ENCODE measurements at regions not wholly inside any gene's neighbourhood (a gene's known extent, or its start where the extent isn't known, plus 50 kb on each side); places are given as distances from the start of the nearest gene placed in this dataset.

DNA sequence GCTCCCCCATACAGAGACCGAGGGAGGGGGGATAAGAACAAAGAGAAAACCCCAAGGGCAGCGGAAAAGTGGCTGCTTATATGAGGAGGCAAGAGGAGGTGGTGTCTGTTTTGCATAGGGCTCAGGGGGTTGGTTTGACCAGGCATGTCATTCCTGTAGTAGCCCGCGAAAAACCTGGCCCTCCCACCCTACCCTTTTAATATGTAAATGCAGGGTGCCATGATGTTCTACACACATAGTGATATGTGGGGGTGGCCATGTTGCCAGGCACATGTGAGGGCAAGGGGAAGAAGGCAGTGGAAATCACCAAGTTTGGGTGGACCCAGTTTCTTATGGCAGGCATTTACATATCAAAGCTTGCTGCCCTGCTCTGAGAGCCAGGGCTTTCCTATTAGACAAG lies 203.5 kb upstream of the UBL3 start:
- Histone ChIP-seq H2AFZ (ENCODE audit: low read length) (no peak overlapping the region), H3K9me2 (ENCODE audit: insufficient read depth, low read length) (no peaks in the 10 kb centered on the region), H3K79me2 (ENCODE audit: insufficient read depth, low read depth, low read length) (no peaks in the 10 kb centered on the region), H3K36me3 (ENCODE audit: insufficient read depth, low read length) (no peaks in the 10 kb centered on the region), H3K9me3 (ENCODE audit: low read length) (peaks cover 13% of the 10 kb centered on the region; the same call in 1 of the 2 replicates), H3K4me3 (ENCODE audit: low read depth, low read length, poor library complexity, severe bottlenecking) (no peak overlapping the region), H3K4me1 (ENCODE audit: insufficient read depth, low read length, poor library complexity, severe bottlenecking) (no peaks in the 10 kb centered on the region), H3K27ac (ENCODE audit: low read depth, low read length, poor library complexity, severe bottlenecking) (no peak overlapping the region), H3K4me2 (ENCODE audit: low read length) (no peak overlapping the region), H4K20me1 (ENCODE audit: insufficient read depth, low read length) (no peaks in the 10 kb centered on the region)
- intact Hi-C loops (cut with micrococcal nuclease; ENCODE audit: unreplicated experiment) = no loop called here
- TF ChIP-seq, protein P1, sequence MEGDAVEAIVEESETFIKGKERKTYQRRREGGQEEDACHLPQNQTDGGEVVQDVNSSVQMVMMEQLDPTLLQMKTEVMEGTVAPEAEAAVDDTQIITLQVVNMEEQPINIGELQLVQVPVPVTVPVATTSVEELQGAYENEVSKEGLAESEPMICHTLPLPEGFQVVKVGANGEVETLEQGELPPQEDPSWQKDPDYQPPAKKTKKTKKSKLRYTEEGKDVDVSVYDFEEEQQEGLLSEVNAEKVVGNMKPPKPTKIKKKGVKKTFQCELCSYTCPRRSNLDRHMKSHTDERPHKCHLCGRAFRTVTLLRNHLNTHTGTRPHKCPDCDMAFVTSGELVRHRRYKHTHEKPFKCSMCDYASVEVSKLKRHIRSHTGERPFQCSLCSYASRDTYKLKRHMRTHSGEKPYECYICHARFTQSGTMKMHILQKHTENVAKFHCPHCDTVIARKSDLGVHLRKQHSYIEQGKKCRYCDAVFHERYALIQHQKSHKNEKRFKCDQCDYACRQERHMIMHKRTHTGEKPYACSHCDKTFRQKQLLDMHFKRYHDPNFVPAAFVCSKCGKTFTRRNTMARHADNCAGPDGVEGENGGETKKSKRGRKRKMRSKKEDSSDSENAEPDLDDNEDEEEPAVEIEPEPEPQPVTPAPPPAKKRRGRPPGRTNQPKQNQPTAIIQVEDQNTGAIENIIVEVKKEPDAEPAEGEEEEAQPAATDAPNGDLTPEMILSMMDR (conservative IDR thresholded peaks at IDR 0.05; ENCODE audit: low read length) = no peak
- CTCF ChIA-PET (ENCODE audit: unreplicated experiment) = no interaction called here
- no TSS peak for BruUV-seq (replicated peaks)
- no peak for DNase-seq (ENCODE audit: low spot score)
- POLR2A ChIA-PET = interaction anchor here (0.6 kb wide), 1 partner anchor 855 kb away, joined by 3 read pairs; no protein-coding TSS in a partner anchor

DNA sequence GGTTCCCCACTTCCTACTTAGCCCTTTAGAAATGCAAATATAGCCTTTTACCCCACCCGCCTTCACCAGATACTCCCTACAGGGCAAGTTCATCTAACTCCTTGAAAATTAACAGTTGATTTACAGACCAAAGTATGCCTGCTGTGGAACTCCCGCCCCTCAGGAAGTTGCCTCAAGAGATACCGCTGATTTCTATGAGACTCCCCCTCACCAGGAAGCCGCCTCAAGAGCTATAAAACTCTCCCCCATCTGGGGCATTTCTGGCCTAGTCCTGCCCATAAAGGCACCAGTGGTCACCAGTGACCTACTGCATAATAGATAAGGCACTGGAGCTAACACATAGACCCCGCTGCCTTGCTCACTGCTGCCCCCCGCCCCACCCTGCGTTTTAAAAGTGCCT lies 201.7 kb upstream of the UBL3 start:
- no peaks in the 10 kb centered on the region for H3K79me2 ChIP-seq (ENCODE audit: insufficient read depth, low read depth, low read length)
- TF ChIP-seq, protein P1 (conservative IDR thresholded peaks at IDR 0.05; ENCODE audit: low read length) = 0 out of 2 replicates have a peak, but pooled peaks have one; percentile 24
- TF ChIP-seq EZH2phosphoT487 (IDR thresholded peaks at IDR 0.05; ENCODE audit: borderline replicate concordance, low read depth, low read length) = no peak
- no peak overlapping the region for H2AFZ ChIP-seq (ENCODE audit: low read length)
- H3K4me1 ChIP-seq (ENCODE audit: insufficient read depth, low read length, poor library complexity, severe bottlenecking) = no peaks in the 10 kb centered on the region
- no peaks in the 10 kb centered on the region for H3K9me3 ChIP-seq (ENCODE audit: low read length)
- no peak overlapping the region for H3K27ac ChIP-seq (ENCODE audit: low read depth, low read length, poor library complexity, severe bottlenecking)
- H4K20me1 ChIP-seq (ENCODE audit: insufficient read depth, low read length) = no peaks in the 10 kb centered on the region
- no TSS peak for BruUV-seq (replicated peaks)
- no peak overlapping the region for H3K4me3 ChIP-seq (ENCODE audit: low read depth, low read length, poor library complexity, severe bottlenecking)
- DNase-seq (ENCODE audit: low spot score) = no peak
- H3K4me2 ChIP-seq (ENCODE audit: low read length) = no peak overlapping the region
- ChIA-PET POLR2A (no interaction called here), CTCF (ENCODE audit: unreplicated experiment) (no interaction called here)
- intact Hi-C loops (cut with micrococcal nuclease; ENCODE audit: unreplicated experiment) = no loop called here
- H3K36me3 ChIP-seq (ENCODE audit: insufficient read depth, low read length) = no peaks in the 10 kb centered on the region
- H3K9me2 ChIP-seq (ENCODE audit: insufficient read depth, low read length) = no peaks in the 10 kb centered on the region

DNA sequence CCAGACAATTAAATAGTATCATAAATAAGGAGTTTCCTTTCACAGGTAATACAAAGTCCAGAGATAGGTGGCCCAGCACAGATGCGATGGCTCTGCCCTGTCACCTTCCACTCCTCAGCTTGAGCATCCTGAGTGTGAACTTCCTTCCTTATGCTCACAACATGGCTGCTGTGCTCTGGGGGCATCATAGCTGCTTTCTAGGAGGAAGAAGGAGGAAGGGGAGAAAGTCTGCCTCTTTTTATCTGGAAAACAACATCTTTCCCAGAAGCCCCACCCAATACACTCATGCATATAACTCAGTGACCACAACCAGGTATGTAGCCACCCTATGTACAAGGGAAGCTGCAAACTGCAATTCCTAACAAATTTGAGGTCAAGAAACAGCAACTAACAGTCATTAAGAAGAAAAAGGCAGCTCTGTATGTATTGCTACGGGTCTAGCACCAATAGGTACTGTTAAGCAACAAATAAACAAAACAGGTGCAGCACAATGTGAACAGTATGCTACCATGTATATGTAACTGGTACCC lies 201.2 kb upstream of the UBL3 start:
- intact Hi-C loops (cut with micrococcal nuclease; ENCODE audit: unreplicated experiment) = no loop called here
- TF ChIP-seq EZH2phosphoT487 (IDR thresholded peaks at IDR 0.05; ENCODE audit: borderline replicate concordance, low read depth, low read length) = no peak
- TF ChIP-seq, protein P1 (conservative IDR thresholded peaks at IDR 0.05; ENCODE audit: low read length) = no peak
- CTCF ChIA-PET (ENCODE audit: unreplicated experiment) = no interaction called here

More for the DNA sequence above, 201.2 kb upstream of the UBL3 start:
- H3K9me2 ChIP-seq (ENCODE audit: insufficient read depth, low read length) = no peaks in the 10 kb centered on the region
- H3K9me3 ChIP-seq (ENCODE audit: low read length) = no peaks in the 10 kb centered on the region
- H3K4me1 ChIP-seq (ENCODE audit: insufficient read depth, low read length, poor library complexity, severe bottlenecking) = no peaks in the 10 kb centered on the region
- no peak overlapping the region for H3K27ac ChIP-seq (ENCODE audit: low read depth, low read length, poor library complexity, severe bottlenecking)
- H2AFZ ChIP-seq (ENCODE audit: low read length) = no peak overlapping the region
- no TSS peak for BruUV-seq (replicated peaks)
- POLR2A ChIA-PET = no interaction called here
- H3K4me3 ChIP-seq (ENCODE audit: low read depth, low read length, poor library complexity, severe bottlenecking) = no peak overlapping the region
- H3K4me2 ChIP-seq (ENCODE audit: low read length) = no peak overlapping the region
- no peak for DNase-seq (ENCODE audit: low spot score)
- no peaks in the 10 kb centered on the region for H4K20me1 ChIP-seq (ENCODE audit: insufficient read depth, low read length)
- no peaks in the 10 kb centered on the region for H3K79me2 ChIP-seq (ENCODE audit: insufficient read depth, low read depth, low read length)
- no peaks in the 10 kb centered on the region for H3K36me3 ChIP-seq (ENCODE audit: insufficient read depth, low read length)

Data from OCI-LY7 (cell line).